GM18867 (cell line): ENCODE measurements at regions not wholly inside any gene's neighbourhood (a gene's known extent, or its start where the extent isn't known, plus 50 kb on each side); places are given as distances from the start of the nearest gene placed in this dataset.
"Not testable (repeated sequence)": the region's sequence is repeated elsewhere in the genome, so short reads cannot be mapped to it uniquely, and the experiment has no call there.

ENCODE experiments used
- ATAC-seq: cut with Tn5 transposase; IDR thresholded peaks from one replicate; pipeline ENCODE4 v1.9.1; 2021; ENCODE audit warnings: mild to moderate bottlenecking, moderate library complexity; ENCODE audit not compliant: unreplicated experiment

GRCh38 chr5:68116408-68116807 is 99.1 kb upstream of the PIK3R1 start:
- no peak for ATAC-seq

GRCh38 chr5:68115584-68115983 is 100.0 kb upstream of the PIK3R1 start:
- ATAC-seq: no peak

- no peak for ATAC-seq
Observed at GRCh38 chr5:68114378-68115040, 101.0 kb upstream of the PIK3R1 start.

- ATAC-seq: no peak
Observed at GRCh38 chr5:68112658-68113057, 102.9 kb upstream of the PIK3R1 start.

GRCh38 chr5:68110894-68111293 is 104.7 kb upstream of the PIK3R1 start:
- no peak for ATAC-seq

GRCh38 chr5:68110264-68110663 is 105.3 kb upstream of the PIK3R1 start:
- ATAC-seq: no peak

- ATAC-seq: not testable (repeated sequence)
Observed at GRCh38 chr5:68104217-68104616, 111.3 kb upstream of the PIK3R1 start.

- not testable (repeated sequence) for ATAC-seq
Observed at GRCh38 chr5:68103297-68103696, 112.3 kb upstream of the PIK3R1 start.

- ATAC-seq: no peak
Observed at GRCh38 chr5:68099327-68099726, 116.2 kb upstream of the PIK3R1 start.

GRCh38 chr5:68093455-68094159 is 121.9 kb upstream of the PIK3R1 start:
- ATAC-seq: no peak

GRCh38 chr5:68088302-68088701 is 127.3 kb upstream of the PIK3R1 start:
- no peak for ATAC-seq

- ATAC-seq: no peak
Observed at GRCh38 chr5:68087866-68088265, 127.7 kb upstream of the PIK3R1 start.

- no peak for ATAC-seq
Observed at GRCh38 chr5:68086857-68087256, 128.7 kb upstream of the PIK3R1 start.

- ATAC-seq: no peak
Observed at GRCh38 chr5:68086439-68086838, 129.1 kb upstream of the PIK3R1 start.

- no peak for ATAC-seq
Observed at GRCh38 chr5:68084396-68084795, 131.2 kb upstream of the PIK3R1 start.

- no peak for ATAC-seq
Observed at GRCh38 chr5:68080282-68081050, 135.1 kb upstream of the PIK3R1 start.

- ATAC-seq: no peak
Observed at GRCh38 chr5:68077349-68077894, 138.1 kb upstream of the PIK3R1 start.

GRCh38 chr5:68074633-68075032 is 140.9 kb upstream of the PIK3R1 start:
- no peak for ATAC-seq

GRCh38 chr5:68074048-68074632 is 141.4 kb upstream of the PIK3R1 start:
- no peak for ATAC-seq

GRCh38 chr5:68071736-68072135 is 143.8 kb upstream of the PIK3R1 start:
- ATAC-seq: no peak

- ATAC-seq: no peak
Observed at GRCh38 chr5:68071282-68071632, 144.3 kb upstream of the PIK3R1 start.
